Skeletal muscle tissue (tissue), 3 donors: ENCODE measurements at regions not wholly inside any gene's neighbourhood (a gene's known extent, or its start where the extent isn't known, plus 50 kb on each side); places are given as distances from the start of the nearest gene placed in this dataset.

ENCODE experiments used
- H3K27ac ChIP-seq: one replicate; pipeline ENCODE4 v1.7.0; 2013; ENCODE audit warnings: mild to moderate bottlenecking, low read depth, low read length, inconsistent platforms
- H3K27me3 ChIP-seq, 3 donors: one replicate each; pipeline ENCODE4 v1.7.0; 2013; ENCODE audit warnings: low read length in 3 of 3; ENCODE audit not compliant: control insufficient read depth in 3 of 3, insufficient read depth in 3 of 3
- H3K36me3 ChIP-seq, 3 donors: one replicate each; pipeline ENCODE4 v1.7.0; 2013; ENCODE audit warnings: low read length in 3 of 3; ENCODE audit not compliant: control insufficient read depth in 3 of 3, insufficient read depth in 3 of 3
- H3K4me1 ChIP-seq, 3 donors: one replicate each; pipeline ENCODE4 v1.7.0; 2013; ENCODE audit warnings: low read length in 3 of 3, mild to moderate bottlenecking in 3 of 3; ENCODE audit not compliant: control insufficient read depth in 3 of 3, insufficient read depth in 3 of 3
- H3K4me3 ChIP-seq, 3 donors: one replicate each; pipeline ENCODE4 v1.7.0; 2013; ENCODE audit warnings: low read length in 3 of 3
- H3K9ac ChIP-seq, 3 donors: one replicate each; pipeline ENCODE4 v1.7.0; 2013; ENCODE audit warnings: low read length in 3 of 3, mild to moderate bottlenecking in 3 of 3, moderate library complexity in 2 of 3, low read depth in 1 of 3
- H3K9me3 ChIP-seq, 3 donors: one replicate each; pipeline ENCODE4 v1.7.0; 2013; ENCODE audit warnings: low read length in 3 of 3; ENCODE audit not compliant: control insufficient read depth in 3 of 3
- donor health status: Osteomylitis.

DNA sequence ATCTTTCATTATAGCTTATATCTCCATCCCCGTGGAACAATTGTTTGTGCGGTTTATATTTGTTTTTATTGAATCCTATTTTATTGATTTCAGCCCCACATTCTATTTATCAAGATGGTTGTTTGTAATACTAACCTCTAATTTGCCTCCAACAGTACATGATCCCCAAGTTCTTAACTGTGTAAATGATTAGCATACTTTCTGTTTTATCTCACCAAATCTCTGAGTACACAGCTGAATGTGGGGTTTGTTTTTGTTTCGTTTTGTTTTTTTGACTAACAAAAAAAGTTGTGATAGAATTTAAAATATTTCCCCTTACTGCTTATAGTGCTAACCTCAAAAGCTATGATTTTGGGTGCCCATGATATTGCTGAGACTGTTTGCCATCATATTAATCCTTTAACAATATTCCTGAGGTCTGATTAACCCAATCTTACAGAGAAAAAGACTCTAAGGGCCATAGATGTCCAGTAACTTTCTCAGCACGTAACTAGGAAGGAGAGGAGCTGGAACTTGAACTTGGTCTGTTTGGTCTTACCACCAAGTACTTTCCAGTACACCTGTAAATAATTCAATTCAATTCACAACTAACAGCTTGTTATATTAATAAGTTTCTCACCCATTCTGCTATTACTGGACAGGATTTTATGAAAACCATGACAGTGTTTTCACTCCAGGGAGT lies 789.8 kb downstream of the TUSC7 start:
- H3K36me3 ChIP-seq: no peaks in the 10 kb centered on the region
- H3K9me3 ChIP-seq: no peaks in the 10 kb centered on the region
- no peak overlapping the region for H3K9ac ChIP-seq
- no peaks in the 10 kb centered on the region for H3K27me3 ChIP-seq
- no peaks in the 10 kb centered on the region for H3K4me1 ChIP-seq
- no peak overlapping the region for H3K27ac ChIP-seq
- no peak overlapping the region for H3K4me3 ChIP-seq

DNA sequence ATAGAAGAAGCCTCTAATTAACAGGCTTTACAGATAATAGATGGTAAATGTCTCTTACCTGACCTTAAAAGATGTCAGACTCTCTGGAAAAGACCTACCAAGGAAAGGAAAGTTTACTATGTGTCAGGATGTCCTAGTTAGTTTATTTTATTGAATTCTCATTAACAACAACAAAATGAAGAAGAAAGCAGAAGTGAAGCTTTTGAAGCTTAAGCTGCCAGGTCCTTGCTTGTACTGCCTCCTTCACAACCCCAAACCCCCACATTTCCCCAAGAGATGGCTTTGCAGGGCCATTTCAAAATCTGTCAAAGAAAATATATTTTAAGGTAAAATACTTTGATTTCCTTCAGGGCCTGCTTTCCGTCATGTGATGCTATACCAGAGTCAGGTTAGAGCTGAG lies 798.4 kb downstream of the TUSC7 start:
- Histone ChIP-seq H3K4me3 (no peak overlapping the region), H3K36me3 (no peaks in the 10 kb centered on the region), H3K9ac (no peak overlapping the region), H3K27me3 (no peaks in the 10 kb centered on the region), H3K9me3 (no peaks in the 10 kb centered on the region), H3K4me1 (no peaks in the 10 kb centered on the region), H3K27ac (no peak overlapping the region)

DNA sequence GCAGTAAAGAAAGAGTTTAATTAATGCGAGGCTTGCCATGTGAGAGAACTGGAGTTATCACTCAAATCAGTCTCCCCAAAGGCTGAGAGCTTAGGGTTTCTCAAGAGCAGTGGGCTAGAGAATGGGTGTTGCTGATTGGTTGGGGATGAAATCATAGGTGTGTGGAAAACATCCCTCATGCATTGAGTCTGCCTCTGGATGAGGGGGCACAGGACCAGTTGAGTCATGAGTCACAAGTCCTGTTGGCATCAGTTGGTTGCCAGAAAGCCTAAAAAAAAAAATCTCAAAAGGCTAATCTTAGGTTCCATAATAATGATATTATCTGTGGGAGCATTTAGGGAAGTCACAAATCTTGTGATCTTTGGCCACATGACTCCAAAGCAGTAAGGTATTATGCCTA lies 800.3 kb downstream of the TUSC7 start:
- H3K36me3 ChIP-seq: no peaks in the 10 kb centered on the region

DNA sequence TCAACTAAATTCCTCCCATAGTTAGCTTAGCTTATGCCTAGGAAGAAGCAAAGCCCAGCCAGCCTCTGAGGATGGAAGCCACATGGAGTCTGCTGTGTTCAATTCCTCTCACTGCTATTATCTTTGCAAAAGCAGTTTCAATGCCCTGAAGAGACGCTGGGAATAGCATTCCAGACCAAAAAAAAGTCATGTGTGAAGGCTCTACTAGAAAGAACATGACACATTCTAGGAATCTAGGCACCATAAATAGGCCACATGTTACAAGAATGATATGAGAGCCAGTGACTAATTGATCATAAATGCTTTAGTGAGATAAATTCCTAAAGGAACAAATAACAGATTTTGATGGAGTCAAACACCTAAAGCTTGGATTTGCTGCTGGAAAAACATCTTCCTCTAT lies 800.8 kb downstream of the TUSC7 start:
- Histone ChIP-seq H3K9me3 (no peaks in the 10 kb centered on the region), H3K4me3 (no peak overlapping the region), H3K27me3 (no peaks in the 10 kb centered on the region), H3K27ac (no peak overlapping the region), H3K4me1 (no peaks in the 10 kb centered on the region), H3K36me3 (no peaks in the 10 kb centered on the region), H3K9ac (no peak overlapping the region)

More for the DNA sequence above, 800.3 kb downstream of the TUSC7 start:
- no peak overlapping the region for H3K4me3 ChIP-seq
- no peak overlapping the region for H3K27ac ChIP-seq
- H3K9ac ChIP-seq: no peak overlapping the region
- no peaks in the 10 kb centered on the region for H3K4me1 ChIP-seq
- H3K9me3 ChIP-seq: no peaks in the 10 kb centered on the region
- no peaks in the 10 kb centered on the region for H3K27me3 ChIP-seq

DNA sequence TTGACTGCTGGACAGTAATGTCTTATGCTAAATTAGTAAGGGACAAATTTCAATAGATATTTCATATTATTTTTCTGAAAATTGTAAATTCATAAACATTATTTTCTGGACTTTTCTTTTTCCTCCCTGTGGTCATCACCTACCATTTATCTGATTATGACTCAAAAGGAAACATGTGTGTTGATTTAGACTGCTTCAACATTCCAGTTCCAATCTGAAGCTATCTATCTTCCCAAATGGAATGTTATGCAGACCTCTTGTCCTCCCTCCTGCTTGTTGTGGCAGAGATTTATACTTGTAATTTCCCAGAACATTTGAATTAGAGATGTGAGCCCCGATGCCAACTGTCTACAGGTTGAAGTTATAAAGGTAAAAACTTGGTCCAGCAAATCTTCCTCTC lies 803.4 kb downstream of the TUSC7 start:
- Histone ChIP-seq H3K4me3 (no peak overlapping the region), H3K27me3 (no peaks in the 10 kb centered on the region), H3K4me1 (no peaks in the 10 kb centered on the region), H3K36me3 (no peaks in the 10 kb centered on the region), H3K9ac (no peak overlapping the region), H3K27ac (no peak overlapping the region), H3K9me3 (no peaks in the 10 kb centered on the region)

DNA sequence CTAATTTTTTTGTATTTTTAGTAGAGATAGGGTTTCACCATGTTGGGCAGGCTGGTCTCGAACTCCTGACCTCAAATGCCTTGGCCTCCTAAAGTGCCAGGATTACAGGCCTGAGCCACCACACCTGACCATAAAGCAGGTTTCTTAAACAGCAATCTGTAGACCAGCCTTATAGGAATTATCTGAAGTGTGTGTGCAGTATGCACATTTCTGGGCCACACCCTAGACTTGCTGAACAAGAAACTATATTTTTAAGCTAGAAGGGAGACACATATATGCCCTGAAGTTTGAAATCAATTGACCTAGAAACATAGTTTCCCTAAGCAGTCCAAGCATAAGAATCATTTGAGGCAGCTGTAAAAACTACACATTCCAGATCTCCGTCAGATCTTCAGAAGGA lies 805.7 kb downstream of the TUSC7 start:
- no peak overlapping the region for H3K27ac ChIP-seq
- H3K36me3 ChIP-seq: no peaks in the 10 kb centered on the region
- H3K4me1 ChIP-seq: no peaks in the 10 kb centered on the region
- no peaks in the 10 kb centered on the region for H3K27me3 ChIP-seq
- no peaks in the 10 kb centered on the region for H3K9me3 ChIP-seq
- H3K4me3 ChIP-seq: no peak overlapping the region
- H3K9ac ChIP-seq: no peak overlapping the region

DNA sequence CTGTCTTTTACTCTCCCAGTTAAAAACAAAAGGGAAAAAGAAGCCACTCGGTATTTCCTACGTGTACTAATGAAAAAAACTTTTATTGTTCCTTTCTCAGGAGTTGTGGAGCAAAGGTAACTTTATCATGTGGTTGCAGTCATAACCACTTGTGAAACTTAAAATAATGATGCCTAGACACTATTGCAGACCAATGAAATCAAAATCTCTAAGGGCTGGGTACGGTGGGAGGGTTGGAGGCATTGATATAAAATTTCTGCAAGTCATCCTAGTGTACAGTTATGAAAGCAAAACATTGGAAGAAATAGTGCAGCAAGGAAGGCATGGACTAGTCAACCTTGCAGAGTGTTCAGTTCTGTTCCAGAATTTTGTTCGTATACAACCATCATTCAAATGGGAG lies 808.8 kb downstream of the TUSC7 start:
- Histone ChIP-seq H3K27ac (no peak overlapping the region), H3K27me3 (no peaks in the 10 kb centered on the region), H3K36me3 (no peaks in the 10 kb centered on the region), H3K4me1 (no peaks in the 10 kb centered on the region), H3K9ac (no peak overlapping the region), H3K4me3 (no peak overlapping the region), H3K9me3 (no peaks in the 10 kb centered on the region)

DNA sequence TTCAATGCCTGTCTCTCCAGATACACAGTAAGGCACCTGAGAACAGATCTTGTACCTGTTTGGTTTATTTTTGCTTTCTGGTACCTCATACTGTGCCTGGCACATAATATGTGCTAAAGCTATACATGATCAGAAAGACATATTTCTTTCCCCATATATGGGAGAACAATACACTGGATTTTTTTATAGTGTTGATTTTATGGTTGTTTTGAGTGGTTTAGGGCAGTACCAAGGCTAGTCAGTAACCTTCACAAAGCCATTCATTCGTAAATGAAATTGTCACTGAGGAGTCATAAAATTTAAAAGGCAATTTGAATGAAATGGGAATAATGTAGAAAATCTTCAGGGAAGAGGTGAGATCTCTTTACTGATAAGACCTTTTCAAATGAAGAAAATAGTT lies 810.2 kb downstream of the TUSC7 start:
- Histone ChIP-seq H3K27ac (no peak overlapping the region), H3K4me3 (no peak overlapping the region), H3K9ac (no peak overlapping the region), H3K36me3 (no peaks in the 10 kb centered on the region), H3K4me1 (no peaks in the 10 kb centered on the region), H3K27me3 (no peaks in the 10 kb centered on the region), H3K9me3 (no peaks in the 10 kb centered on the region)

DNA sequence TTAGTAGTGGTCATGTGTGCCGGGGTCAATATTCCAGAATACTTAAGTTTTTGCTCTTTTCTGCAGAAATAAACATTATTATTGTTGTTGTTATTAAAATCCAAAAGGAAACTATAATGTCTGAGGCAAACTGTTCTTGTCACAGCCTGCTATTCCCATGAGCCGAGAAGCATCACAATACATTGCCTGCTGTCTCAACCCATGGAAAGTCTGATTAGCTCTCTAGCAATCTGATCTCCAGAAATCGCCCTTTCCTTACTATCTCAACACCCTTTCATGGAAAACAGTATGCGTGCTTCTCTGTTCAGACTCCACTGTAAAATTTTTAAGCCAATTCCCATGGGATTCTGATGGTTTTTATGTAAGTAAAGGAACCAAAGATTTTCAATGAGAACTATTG lies 811.0 kb downstream of the TUSC7 start:
- H3K4me3 ChIP-seq: no peak overlapping the region
- H3K27me3 ChIP-seq: no peaks in the 10 kb centered on the region
- H3K27ac ChIP-seq: no peak overlapping the region
- no peaks in the 10 kb centered on the region for H3K9me3 ChIP-seq
- H3K4me1 ChIP-seq: no peaks in the 10 kb centered on the region
- no peaks in the 10 kb centered on the region for H3K36me3 ChIP-seq
- H3K9ac ChIP-seq: no peak overlapping the region

DNA sequence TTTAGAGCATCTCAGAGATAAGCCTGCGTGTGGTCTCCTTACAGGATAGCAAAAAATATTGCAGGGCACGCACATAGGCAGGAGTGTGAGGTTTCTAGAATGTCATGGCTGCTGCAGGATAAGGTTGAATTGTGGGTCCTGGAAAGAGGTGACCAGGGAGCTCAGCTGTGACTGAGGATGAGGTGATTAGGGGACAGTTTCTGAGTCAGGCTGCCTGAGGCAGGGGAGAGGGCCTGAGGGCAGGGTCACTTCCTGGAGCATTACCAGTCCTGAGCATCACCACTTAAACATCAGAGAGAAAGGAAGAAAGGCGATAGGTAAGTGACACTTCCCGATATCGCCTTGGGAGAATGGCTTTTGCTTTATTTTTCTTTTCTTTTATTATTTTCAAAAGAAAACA lies 813.8 kb downstream of the TUSC7 start:
- H3K4me1 ChIP-seq: no peaks in the 10 kb centered on the region
- H3K9me3 ChIP-seq: no peaks in the 10 kb centered on the region
- H3K4me3 ChIP-seq: no peak overlapping the region
- no peaks in the 10 kb centered on the region for H3K27me3 ChIP-seq
- H3K27ac ChIP-seq: no peak overlapping the region
- H3K36me3 ChIP-seq: no peaks in the 10 kb centered on the region
- H3K9ac ChIP-seq: no peak overlapping the region

DNA sequence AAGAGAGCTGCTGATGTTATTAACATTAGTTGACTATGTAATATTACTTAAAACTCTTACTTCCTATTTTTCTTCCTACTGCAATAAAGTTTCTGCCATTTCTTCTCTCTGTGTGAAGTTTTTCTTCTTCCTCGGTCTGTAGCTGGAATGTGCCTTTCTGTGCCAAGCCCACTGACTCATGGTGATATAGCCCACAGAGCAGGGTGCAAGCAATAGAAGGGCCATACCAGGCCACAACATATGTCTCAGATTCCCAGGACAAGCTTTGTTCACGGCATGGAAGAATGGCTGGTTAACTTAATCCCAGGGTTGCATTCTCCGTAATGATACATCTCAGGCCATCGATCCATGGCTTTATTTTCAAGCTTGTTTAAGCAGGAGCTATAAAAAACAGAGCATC lies 815.3 kb downstream of the TUSC7 start:
- H3K9me3 ChIP-seq: no peaks in the 10 kb centered on the region
- H3K4me1 ChIP-seq: no peaks in the 10 kb centered on the region
- H3K9ac ChIP-seq: no peak overlapping the region
- H3K36me3 ChIP-seq: no peaks in the 10 kb centered on the region
- H3K27ac ChIP-seq: no peak overlapping the region
- H3K4me3 ChIP-seq: no peak overlapping the region
- no peaks in the 10 kb centered on the region for H3K27me3 ChIP-seq
